GM23338 (cell line): ENCODE measurements at regions not wholly inside any gene's neighbourhood (a gene's known extent, or its start where the extent isn't known, plus 50 kb on each side); places are given as distances from the start of the nearest gene placed in this dataset.

Experiments
- ATAC-seq: fragments of 200-7000 bp; cut with Tn5 transposase; 3 replicates; pipeline ENCODE4 v1.9.1; 2020
- DNase-seq: peaks from one replicate; pipeline ENCODE4 v3.0.0-alpha.2; 2015; ENCODE audit warnings: low spot score
- H2AFZ ChIP-seq: fragments of 200-600 bp; sonication (generic); 2 replicates; pipeline ENCODE4 v1.8.0; 2016; ENCODE audit warnings: antibody characterized with exemption, mild to moderate bottlenecking, moderate library complexity
- H3F3A ChIP-seq: fragments of 200-600 bp; sonication (generic); replicated peaks from 2 replicates; pipeline ENCODE4 v1.8.0; 2017; ENCODE audit warnings: antibody characterized with exemption, mixed run types, low read depth
- H3K27ac ChIP-seq: fragments of 200-600 bp; sonication (generic); 2 replicates; pipeline ENCODE4 v1.6.1; 2016; ENCODE audit warnings: low read depth
- H3K27me3 ChIP-seq: fragments of 200-600 bp; sonication (generic); 2 replicates; pipeline ENCODE4 v1.8.0; 2016; ENCODE audit warnings: mild to moderate bottlenecking, mixed run types, moderate library complexity; ENCODE audit not compliant: insufficient read depth
- H3K36me3 ChIP-seq: fragments of 200-600 bp; sonication (generic); 2 replicates; pipeline ENCODE4 v1.8.0; 2016; ENCODE audit warnings: mild to moderate bottlenecking; ENCODE audit not compliant: insufficient read depth
- H3K4me1 ChIP-seq: fragments of 200-600 bp; sonication (generic); 2 replicates; pipeline ENCODE4 v1.8.0; 2016; ENCODE audit warnings: mild to moderate bottlenecking, moderate library complexity; ENCODE audit not compliant: insufficient read depth
- H3K4me2 ChIP-seq: fragments of 200-600 bp; sonication (generic); 2 replicates; pipeline ENCODE4 v1.7.1; 2017; ENCODE audit warnings: mixed run types
- H3K4me3 ChIP-seq: fragments of 200-600 bp; sonication (generic); 2 replicates; pipeline ENCODE4 v1.6.1; 2016; ENCODE audit warnings: mixed run types
- H3K79me2 ChIP-seq: fragments of 200-600 bp; sonication (generic); replicated peaks from 2 replicates; pipeline ENCODE4 v1.8.0; 2017; ENCODE audit warnings: mild to moderate bottlenecking; ENCODE audit not compliant: insufficient read depth
- H3K9me2 ChIP-seq: fragments of 200-600 bp; sonication (generic); 2 replicates; pipeline ENCODE4 v1.8.0; 2017; ENCODE audit not compliant: insufficient read depth
- H4K20me1 ChIP-seq: fragments of 200-600 bp; sonication (generic); replicated peaks from 2 replicates; pipeline ENCODE4 v1.8.0; 2017; ENCODE audit warnings: mild to moderate bottlenecking; ENCODE audit not compliant: insufficient read depth
- H3K27ac Mint-ChIP-seq: 2 replicates; pipeline ENCODE4 v1.8.0; 2020; ENCODE audit warnings: inconsistent platforms, mild to moderate bottlenecking, moderate library complexity, mixed read lengths
- H3K27me3 Mint-ChIP-seq: 3 replicates; pipeline ENCODE4 v1.8.0; 2022; ENCODE audit warnings: low read depth, mild to moderate bottlenecking, moderate library complexity, mixed read lengths, inconsistent platforms; ENCODE audit not compliant: insufficient read depth, poor library complexity
- H3K36me3 Mint-ChIP-seq: 3 replicates; pipeline ENCODE4 v1.8.0; 2021; ENCODE audit warnings: low read depth, mild to moderate bottlenecking, inconsistent platforms, moderate library complexity, mixed read lengths
- H3K4me1 Mint-ChIP-seq: 3 replicates; pipeline ENCODE4 v1.8.0; 2020; ENCODE audit warnings: mild to moderate bottlenecking, inconsistent platforms, mixed read lengths
- H3K4me3 Mint-ChIP-seq: 3 replicates; pipeline ENCODE4 v1.8.0; 2021; ENCODE audit warnings: moderate library complexity, mild to moderate bottlenecking, inconsistent platforms, mixed read lengths
- H3K9me3 Mint-ChIP-seq: 3 replicates; pipeline ENCODE4 v1.8.0; 2020; ENCODE audit warnings: moderate library complexity, mild to moderate bottlenecking, inconsistent platforms, mixed read lengths
- CREB1 ChIP-seq: fragments of 250-450 bp; sonication (Bioruptor Pico); IDR thresholded peaks from 2 replicates; pipeline ENCODE4 v1.5.0; 2020; ENCODE audit warnings: low read depth, mild to moderate bottlenecking, moderate library complexity
- CTCF ChIP-seq, 2 experiments: fragments of 200-600 bp in 1 of 2; sonication (generic) in 1 of 2; conservative IDR thresholded peaks; 2 replicates each; pipeline versions ENCODE4 v1.5.1 to v1.6.1; 2016 to 2017; ENCODE audit warnings: antibody characterized with exemption in 2 of 2, low read depth in 2 of 2, mild to moderate bottlenecking in 2 of 2, moderate library complexity in 1 of 2
- EZH2 ChIP-seq: fragments of 200-600 bp; sonication (generic); IDR thresholded peaks from one replicate; pipeline ENCODE4 v1.8.0; 2017; ENCODE audit warnings: antibody characterized with exemption, mild to moderate bottlenecking, low read depth; ENCODE audit not compliant: unreplicated experiment
- EZH2phosphoT487 ChIP-seq: fragments of 200-600 bp; sonication (generic); IDR thresholded peaks from one replicate; pipeline ENCODE4 v1.8.1; 2018; ENCODE audit warnings: antibody characterized with exemption; ENCODE audit not compliant: unreplicated experiment
- JUNB ChIP-seq: IDR thresholded peaks from one replicate; pipeline ENCODE4 v1.6.1; 2016; ENCODE audit warnings: antibody characterized with exemption; ENCODE audit not compliant: unreplicated experiment
- NANOG ChIP-seq: IDR thresholded peaks from 2 replicates; pipeline ENCODE4 v1.6.1; 2016; ENCODE audit warnings: antibody characterized with exemption, borderline replicate concordance
- POLR2AphosphoS5 ChIP-seq: IDR thresholded peaks from 2 replicates; pipeline ENCODE4 v1.6.1; 2016; ENCODE audit warnings: antibody characterized with exemption, low read depth
- REST ChIP-seq: IDR thresholded peaks from one replicate; pipeline ENCODE4 v1.6.1; 2018; ENCODE audit warnings: antibody characterized with exemption; ENCODE audit not compliant: unreplicated experiment
- STAT1 ChIP-seq: IDR thresholded peaks from one replicate; pipeline ENCODE4 v1.6.1; 2016; ENCODE audit warnings: antibody characterized with exemption; ENCODE audit not compliant: unreplicated experiment
- ZNF114 ChIP-seq: fragments of 250-450 bp; sonication (Bioruptor Pico); IDR thresholded peaks from 2 replicates; pipeline ENCODE4 v1.5.0; 2020; ENCODE audit warnings: mild to moderate bottlenecking, moderate library complexity
- ZNF331 ChIP-seq: fragments of 250-450 bp; sonication (Bioruptor Pico); IDR thresholded peaks from 2 replicates; pipeline ENCODE4 v1.5.0; 2020; ENCODE audit warnings: low read depth, mild to moderate bottlenecking, moderate library complexity
- TF ChIP-seq, protein P1 (sequence below): fragments of 250-450 bp; sonication (Bioruptor Pico); IDR thresholded peaks from 2 replicates; pipeline ENCODE4 v1.5.0; 2020; ENCODE audit warnings: mild to moderate bottlenecking, moderate library complexity
- TF ChIP-seq, protein P2 (sequence below): IDR thresholded peaks from 2 replicates; pipeline ENCODE4 v1.6.1; 2016; ENCODE audit warnings: antibody characterized with exemption

- Histone ChIP-seq H3K4me2 (no peak overlapping the region), H3K27ac (no peak overlapping the region), H3K4me1 (peaks cover 5% of the 10 kb centered on the region; the same call in 1 of the 2 replicates), H3K27me3 (no peaks in the 10 kb centered on the region), H3F3A (no peaks in the 10 kb centered on the region), H3K79me2 (no peaks in the 10 kb centered on the region), H4K20me1 (no peaks in the 10 kb centered on the region), H2AFZ (no peak overlapping the region), H3K4me3 (no peak overlapping the region), H3K9me2 (no peaks in the 10 kb centered on the region), H3K36me3 (no peaks in the 10 kb centered on the region)
- no peak overlapping the region for H3K27ac Mint-ChIP-seq
- no peak overlapping the region for H3K4me3 Mint-ChIP-seq
- DNase-seq (no peak), ATAC-seq (no peak)
- no peaks in the 10 kb centered on the region for H3K9me3 Mint-ChIP-seq
- TF ChIP-seq POLR2AphosphoS5: no peak
- TF ChIP-seq, protein P1, sequence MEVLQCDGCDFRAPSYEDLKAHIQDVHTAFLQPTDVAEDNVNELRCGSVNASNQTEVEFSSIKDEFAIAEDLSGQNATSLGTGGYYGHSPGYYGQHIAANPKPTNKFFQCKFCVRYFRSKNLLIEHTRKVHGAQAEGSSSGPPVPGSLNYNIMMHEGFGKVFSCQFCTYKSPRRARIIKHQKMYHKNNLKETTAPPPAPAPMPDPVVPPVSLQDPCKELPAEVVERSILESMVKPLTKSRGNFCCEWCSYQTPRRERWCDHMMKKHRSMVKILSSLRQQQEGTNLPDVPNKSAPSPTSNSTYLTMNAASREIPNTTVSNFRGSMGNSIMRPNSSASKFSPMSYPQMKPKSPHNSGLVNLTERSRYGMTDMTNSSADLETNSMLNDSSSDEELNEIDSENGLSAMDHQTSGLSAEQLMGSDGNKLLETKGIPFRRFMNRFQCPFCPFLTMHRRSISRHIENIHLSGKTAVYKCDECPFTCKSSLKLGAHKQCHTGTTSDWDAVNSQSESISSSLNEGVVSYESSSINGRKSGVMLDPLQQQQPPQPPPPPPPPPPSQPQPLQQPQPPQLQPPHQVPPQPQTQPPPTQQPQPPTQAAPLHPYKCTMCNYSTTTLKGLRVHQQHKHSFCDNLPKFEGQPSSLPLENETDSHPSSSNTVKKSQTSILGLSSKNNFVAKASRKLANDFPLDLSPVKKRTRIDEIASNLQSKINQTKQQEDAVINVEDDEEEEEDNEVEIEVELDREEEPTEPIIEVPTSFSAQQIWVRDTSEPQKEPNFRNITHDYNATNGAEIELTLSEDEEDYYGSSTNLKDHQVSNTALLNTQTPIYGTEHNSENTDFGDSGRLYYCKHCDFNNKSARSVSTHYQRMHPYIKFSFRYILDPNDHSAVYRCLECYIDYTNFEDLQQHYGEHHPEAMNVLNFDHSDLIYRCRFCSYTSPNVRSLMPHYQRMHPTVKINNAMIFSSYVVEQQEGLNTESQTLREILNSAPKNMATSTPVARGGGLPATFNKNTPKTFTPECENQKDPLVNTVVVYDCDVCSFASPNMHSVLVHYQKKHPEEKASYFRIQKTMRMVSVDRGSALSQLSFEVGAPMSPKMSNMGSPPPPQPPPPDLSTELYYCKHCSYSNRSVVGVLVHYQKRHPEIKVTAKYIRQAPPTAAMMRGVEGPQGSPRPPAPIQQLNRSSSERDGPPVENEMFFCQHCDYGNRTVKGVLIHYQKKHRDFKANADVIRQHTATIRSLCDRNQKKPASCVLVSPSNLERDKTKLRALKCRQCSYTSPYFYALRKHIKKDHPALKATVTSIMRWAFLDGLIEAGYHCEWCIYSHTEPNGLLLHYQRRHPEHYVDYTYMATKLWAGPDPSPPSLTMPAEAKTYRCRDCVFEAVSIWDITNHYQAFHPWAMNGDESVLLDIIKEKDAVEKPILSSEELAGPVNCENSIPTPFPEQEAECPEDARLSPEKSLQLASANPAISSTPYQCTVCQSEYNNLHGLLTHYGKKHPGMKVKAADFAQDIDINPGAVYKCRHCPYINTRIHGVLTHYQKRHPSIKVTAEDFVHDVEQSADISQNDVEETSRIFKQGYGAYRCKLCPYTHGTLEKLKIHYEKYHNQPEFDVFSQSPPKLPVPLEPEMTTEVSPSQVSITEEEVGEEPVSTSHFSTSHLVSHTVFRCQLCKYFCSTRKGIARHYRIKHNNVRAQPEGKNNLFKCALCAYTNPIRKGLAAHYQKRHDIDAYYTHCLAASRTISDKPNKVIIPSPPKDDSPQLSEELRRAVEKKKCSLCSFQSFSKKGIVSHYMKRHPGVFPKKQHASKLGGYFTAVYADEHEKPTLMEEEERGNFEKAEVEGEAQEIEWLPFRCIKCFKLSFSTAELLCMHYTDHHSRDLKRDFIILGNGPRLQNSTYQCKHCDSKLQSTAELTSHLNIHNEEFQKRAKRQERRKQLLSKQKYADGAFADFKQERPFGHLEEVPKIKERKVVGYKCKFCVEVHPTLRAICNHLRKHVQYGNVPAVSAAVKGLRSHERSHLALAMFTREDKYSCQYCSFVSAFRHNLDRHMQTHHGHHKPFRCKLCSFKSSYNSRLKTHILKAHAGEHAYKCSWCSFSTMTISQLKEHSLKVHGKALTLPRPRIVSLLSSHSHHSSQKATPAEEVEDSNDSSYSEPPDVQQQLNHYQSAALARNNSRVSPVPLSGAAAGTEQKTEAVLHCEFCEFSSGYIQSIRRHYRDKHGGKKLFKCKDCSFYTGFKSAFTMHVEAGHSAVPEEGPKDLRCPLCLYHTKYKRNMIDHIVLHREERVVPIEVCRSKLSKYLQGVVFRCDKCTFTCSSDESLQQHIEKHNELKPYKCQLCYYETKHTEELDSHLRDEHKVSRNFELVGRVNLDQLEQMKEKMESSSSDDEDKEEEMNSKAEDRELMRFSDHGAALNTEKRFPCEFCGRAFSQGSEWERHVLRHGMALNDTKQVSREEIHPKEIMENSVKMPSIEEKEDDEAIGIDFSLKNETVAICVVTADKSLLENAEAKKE (CRISPR knock-in tag): no peak
- no peak for TF ChIP-seq ZNF114 (CRISPR knock-in tag)
- no peak for TF ChIP-seq EZH2
- TF ChIP-seq REST: no peak
- no peak for TF ChIP-seq CTCF (conservative IDR thresholded peaks at IDR 0.05; ENCODE audit: low read depth in 2 of 2)
- no peak for TF ChIP-seq NANOG
- no peak for TF ChIP-seq ZNF331 (CRISPR knock-in tag)
- TF ChIP-seq CREB1 (CRISPR knock-in tag): no peak
- TF ChIP-seq EZH2phosphoT487: no peak
- TF ChIP-seq, protein P2, sequence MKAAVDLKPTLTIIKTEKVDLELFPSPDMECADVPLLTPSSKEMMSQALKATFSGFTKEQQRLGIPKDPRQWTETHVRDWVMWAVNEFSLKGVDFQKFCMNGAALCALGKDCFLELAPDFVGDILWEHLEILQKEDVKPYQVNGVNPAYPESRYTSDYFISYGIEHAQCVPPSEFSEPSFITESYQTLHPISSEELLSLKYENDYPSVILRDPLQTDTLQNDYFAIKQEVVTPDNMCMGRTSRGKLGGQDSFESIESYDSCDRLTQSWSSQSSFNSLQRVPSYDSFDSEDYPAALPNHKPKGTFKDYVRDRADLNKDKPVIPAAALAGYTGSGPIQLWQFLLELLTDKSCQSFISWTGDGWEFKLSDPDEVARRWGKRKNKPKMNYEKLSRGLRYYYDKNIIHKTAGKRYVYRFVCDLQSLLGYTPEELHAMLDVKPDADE: no peak
- TF ChIP-seq STAT1: no peak
- no peak for TF ChIP-seq JUNB
- peaks cover 11% of the 10 kb centered on the region for H3K4me1 Mint-ChIP-seq
- no peaks in the 10 kb centered on the region for H3K27me3 Mint-ChIP-seq
- no peaks in the 10 kb centered on the region for H3K36me3 Mint-ChIP-seq
Measured at GRCh38 chr4:149144060-149144459, 671.6 kb downstream of the IQCM start.
